ENCODE measurements at regions not wholly inside any gene's neighbourhood (a gene's known extent, or its start where the extent isn't known, plus 50 kb on each side); places are given as distances from the start of the nearest gene placed in this dataset.

DNA sequence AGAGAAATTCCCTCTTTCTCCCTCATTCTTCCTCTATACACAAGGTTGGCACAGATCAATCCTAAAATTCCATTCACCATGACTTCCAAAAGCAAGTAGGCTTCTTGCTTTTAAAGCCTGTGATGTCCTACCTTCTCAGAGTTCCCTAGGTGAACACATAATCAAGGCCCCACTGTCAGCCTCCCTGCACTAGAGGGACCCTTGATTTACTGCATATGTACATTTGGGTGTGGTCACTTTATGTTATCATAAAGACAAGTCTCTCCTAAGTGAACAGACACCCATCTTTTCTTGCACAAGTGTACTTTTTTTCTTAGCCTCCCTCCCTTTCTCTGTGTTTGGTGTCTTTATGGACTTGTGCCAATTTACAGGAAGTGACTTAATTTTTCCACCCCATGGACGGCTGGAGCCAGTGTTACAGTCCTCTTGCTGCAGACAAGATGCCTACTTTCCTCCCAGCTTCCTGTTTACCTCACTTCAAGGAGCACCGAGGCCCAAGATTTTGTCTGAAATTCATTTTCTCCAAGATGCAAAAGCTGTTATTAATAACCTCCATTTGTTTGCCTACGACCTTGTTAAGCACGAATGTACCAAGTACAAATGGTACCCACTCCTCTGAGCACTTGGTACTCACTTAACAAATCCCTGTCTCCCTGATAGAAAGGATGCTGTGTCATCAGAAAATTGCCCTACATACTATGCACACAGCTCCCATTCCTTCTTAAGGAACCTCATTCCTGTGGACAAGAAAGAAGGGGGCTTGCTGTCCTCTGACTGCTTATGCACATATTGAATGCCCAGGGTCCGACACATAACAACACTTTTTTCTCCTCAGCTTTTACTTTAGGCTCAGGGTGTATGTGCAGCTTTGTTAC, 82.8 kb upstream of the SLC44A3 start (continued):
- TF ChIP-seq, protein P1, sequence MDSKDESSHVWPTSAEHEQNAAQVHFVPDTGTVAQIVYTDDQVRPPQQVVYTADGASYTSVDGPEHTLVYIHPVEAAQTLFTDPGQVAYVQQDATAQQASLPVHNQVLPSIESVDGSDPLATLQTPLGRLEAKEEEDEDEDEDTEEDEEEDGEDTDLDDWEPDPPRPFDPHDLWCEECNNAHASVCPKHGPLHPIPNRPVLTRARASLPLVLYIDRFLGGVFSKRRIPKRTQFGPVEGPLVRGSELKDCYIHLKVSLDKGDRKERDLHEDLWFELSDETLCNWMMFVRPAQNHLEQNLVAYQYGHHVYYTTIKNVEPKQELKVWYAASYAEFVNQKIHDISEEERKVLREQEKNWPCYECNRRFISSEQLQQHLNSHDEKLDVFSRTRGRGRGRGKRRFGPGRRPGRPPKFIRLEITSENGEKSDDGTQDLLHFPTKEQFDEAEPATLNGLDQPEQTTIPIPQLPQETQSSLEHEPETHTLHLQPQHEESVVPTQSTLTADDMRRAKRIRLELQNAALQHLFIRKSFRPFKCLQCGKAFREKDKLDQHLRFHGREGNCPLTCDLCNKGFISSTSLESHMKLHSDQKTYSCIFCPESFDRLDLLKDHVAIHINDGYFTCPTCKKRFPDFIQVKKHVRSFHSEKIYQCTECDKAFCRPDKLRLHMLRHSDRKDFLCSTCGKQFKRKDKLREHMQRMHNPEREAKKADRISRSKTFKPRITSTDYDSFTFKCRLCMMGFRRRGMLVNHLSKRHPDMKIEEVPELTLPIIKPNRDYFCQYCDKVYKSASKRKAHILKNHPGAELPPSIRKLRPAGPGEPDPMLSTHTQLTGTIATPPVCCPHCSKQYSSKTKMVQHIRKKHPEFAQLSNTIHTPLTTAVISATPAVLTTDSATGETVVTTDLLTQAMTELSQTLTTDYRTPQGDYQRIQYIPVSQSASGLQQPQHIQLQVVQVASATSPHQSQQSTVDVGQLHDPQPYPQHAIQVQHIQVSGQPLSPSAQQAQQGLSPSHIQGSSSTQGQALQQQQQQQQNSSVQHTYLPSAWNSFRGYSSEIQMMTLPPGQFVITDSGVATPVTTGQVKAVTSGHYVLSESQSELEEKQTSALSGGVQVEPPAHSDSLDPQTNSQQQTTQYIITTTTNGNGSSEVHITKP (tag by site-specific recombination; IDR thresholded peaks at IDR 0.05): peak; percentile 81
- TF ChIP-seq ZNF112 (tag by site-specific recombination; IDR thresholded peaks at IDR 0.05) (no peak), ZNF660 (tag by site-specific recombination; IDR thresholded peaks at IDR 0.05) (0 out of 2 replicates have a peak, but pooled peaks have one; percentile 49), ZEB2 (tag by site-specific recombination; IDR thresholded peaks at IDR 0.05) (no peak), ZBTB17 (tag by site-specific recombination; IDR thresholded peaks at IDR 0.05) (peak; percentile 48), GLIS1 (tag by site-specific recombination; IDR thresholded peaks at IDR 0.05) (peak; percentile 69)

DNA sequence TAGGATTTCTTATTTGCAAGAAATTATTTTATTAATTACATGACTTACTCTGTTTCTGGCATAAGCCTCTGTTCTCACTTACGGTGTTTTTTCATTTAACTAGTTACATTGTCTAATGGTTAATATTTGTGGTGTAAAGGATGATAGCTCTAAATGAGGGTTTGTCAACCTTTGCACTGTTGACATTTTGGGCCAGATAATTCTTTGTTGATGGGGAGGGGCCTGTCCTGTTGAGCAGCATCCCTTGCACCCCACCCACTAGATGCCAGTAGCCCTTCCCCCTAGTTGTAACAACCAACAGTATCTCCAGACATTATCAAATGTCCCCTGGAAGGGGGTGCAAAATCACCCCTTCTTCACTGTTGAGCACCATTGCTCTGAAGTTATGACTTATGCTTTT, 83.6 kb upstream of the SLC44A3 start:
- ChIA-PET CTCF (interaction anchor here (0.5 to 0.9 kb wide), 3 partner anchors 220 to 1806 kb away, joined by 3 to 5 read pairs (median 3); no protein-coding TSS in a partner anchor), POLR2A (no interaction called here)
- Histone ChIP-seq H3K4me3 (ENCODE audit: low read depth, low read length) (no peak overlapping the region), H3K9me3 (ENCODE audit: control insufficient read depth, insufficient read depth, low read depth, low read length) (no peaks in the 10 kb centered on the region), H3K4me1 (ENCODE audit: control insufficient read depth, insufficient read depth, low read length) (peaks cover 20% of the 10 kb centered on the region), H3K36me3 (ENCODE audit: control insufficient read depth in 2 of 2, insufficient read depth in 1 of 2, low read length in 2 of 2) (no peaks in the 10 kb centered on the region), H3K27ac (ENCODE audit: extremely low read depth, low read depth, low read length) (no peak overlapping the region; the same call in 1 of the 2 replicates)
- TF ChIP-seq OSR2 (tag by site-specific recombination; IDR thresholded peaks at IDR 0.05): no peak
- TF ChIP-seq ZNF670 (tag by site-specific recombination; IDR thresholded peaks at IDR 0.05; ENCODE audit: low read depth): no peak
- no peak for TF ChIP-seq HOXC10 (CRISPR knock-in tag; IDR thresholded peaks at IDR 0.05)
- TF ChIP-seq ZNF747 (tag by site-specific recombination; IDR thresholded peaks at IDR 0.05): no peak
- TF ChIP-seq GFI1B (tag by site-specific recombination; IDR thresholded peaks at IDR 0.05): no peak

DNA sequence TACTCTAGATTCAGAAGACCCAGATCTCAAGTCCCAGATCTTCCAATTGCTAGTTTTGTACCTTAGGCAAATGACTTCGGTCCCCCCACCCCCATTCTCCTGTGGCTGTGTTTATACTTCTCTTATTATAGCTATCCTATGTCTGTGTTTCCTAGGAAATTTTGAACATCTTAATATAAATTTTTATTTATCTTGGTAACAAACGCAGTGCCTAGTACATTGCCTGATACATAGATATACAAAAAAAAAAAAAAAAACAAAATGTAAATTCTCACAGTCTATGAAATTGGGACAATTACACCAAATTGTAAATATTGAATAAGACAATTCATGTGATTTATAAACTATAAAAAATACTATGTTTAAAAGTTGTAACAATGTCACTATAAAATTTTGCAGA, 84.1 kb upstream of the SLC44A3 start:
- CTCF ChIA-PET: interaction anchor here (0.5 kb wide), 1 partner anchor 233 kb away, joined by 5 read pairs; no protein-coding TSS in a partner anchor
- peaks cover 20% of the 10 kb centered on the region for H3K4me1 ChIP-seq (ENCODE audit: control insufficient read depth, insufficient read depth, low read length)
- TF ChIP-seq ZNF146 (tag by site-specific recombination; IDR thresholded peaks at IDR 0.05): no peak
- no peak for TF ChIP-seq ZNF529 (tag by site-specific recombination; IDR thresholded peaks at IDR 0.05; ENCODE audit: insufficient replicate concordance)
- no peak for TF ChIP-seq ZNF510 (tag by site-specific recombination; IDR thresholded peaks at IDR 0.05; ENCODE audit: insufficient replicate concordance)
- TF ChIP-seq, protein P2, sequence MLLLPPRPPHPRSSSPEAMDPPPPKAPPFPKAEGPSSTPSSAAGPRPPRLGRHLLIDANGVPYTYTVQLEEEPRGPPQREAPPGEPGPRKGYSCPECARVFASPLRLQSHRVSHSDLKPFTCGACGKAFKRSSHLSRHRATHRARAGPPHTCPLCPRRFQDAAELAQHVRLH (tag by site-specific recombination; IDR thresholded peaks at IDR 0.05): no peak
- TF ChIP-seq, protein P3, sequence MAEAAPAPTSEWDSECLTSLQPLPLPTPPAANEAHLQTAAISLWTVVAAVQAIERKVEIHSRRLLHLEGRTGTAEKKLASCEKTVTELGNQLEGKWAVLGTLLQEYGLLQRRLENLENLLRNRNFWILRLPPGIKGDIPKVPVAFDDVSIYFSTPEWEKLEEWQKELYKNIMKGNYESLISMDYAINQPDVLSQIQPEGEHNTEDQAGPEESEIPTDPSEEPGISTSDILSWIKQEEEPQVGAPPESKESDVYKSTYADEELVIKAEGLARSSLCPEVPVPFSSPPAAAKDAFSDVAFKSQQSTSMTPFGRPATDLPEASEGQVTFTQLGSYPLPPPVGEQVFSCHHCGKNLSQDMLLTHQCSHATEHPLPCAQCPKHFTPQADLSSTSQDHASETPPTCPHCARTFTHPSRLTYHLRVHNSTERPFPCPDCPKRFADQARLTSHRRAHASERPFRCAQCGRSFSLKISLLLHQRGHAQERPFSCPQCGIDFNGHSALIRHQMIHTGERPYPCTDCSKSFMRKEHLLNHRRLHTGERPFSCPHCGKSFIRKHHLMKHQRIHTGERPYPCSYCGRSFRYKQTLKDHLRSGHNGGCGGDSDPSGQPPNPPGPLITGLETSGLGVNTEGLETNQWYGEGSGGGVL (tag by site-specific recombination; IDR thresholded peaks at IDR 0.05): no peak
- no peak for TF ChIP-seq ZNF391 (tag by site-specific recombination; IDR thresholded peaks at IDR 0.05; ENCODE audit: borderline replicate concordance, low read depth)
- TF ChIP-seq ZEB2 (tag by site-specific recombination; IDR thresholded peaks at IDR 0.05): no peak
- TF ChIP-seq, protein P1 (tag by site-specific recombination; IDR thresholded peaks at IDR 0.05): no peak
- no peak for TF ChIP-seq ZNF248 (tag by site-specific recombination; IDR thresholded peaks at IDR 0.05)
- TF ChIP-seq ZNF549 (tag by site-specific recombination; IDR thresholded peaks at IDR 0.05): no peak
- TF ChIP-seq, protein P4, sequence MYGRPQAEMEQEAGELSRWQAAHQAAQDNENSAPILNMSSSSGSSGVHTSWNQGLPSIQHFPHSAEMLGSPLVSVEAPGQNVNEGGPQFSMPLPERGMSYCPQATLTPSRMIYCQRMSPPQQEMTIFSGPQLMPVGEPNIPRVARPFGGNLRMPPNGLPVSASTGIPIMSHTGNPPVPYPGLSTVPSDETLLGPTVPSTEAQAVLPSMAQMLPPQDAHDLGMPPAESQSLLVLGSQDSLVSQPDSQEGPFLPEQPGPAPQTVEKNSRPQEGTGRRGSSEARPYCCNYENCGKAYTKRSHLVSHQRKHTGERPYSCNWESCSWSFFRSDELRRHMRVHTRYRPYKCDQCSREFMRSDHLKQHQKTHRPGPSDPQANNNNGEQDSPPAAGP (tag by site-specific recombination; IDR thresholded peaks at IDR 0.05): no peak
- no peak for TF ChIP-seq ZNF629 (tag by site-specific recombination; IDR thresholded peaks at IDR 0.05)

More for the DNA sequence above, 84.1 kb upstream of the SLC44A3 start:
- Histone ChIP-seq H3K4me3 (ENCODE audit: low read depth, low read length) (no peak overlapping the region), H3K27ac (ENCODE audit: extremely low read depth, low read depth, low read length) (peak overlapping the region; percentile 89), H3K9me3 (ENCODE audit: control insufficient read depth, insufficient read depth, low read depth, low read length) (no peaks in the 10 kb centered on the region), H3K36me3 (ENCODE audit: control insufficient read depth in 2 of 2, insufficient read depth in 1 of 2, low read length in 2 of 2) (no peaks in the 10 kb centered on the region)
- POLR2A ChIA-PET: no interaction called here
